ENCODE measurements at regions not wholly inside any gene's neighbourhood (a gene's known extent, or its start where the extent isn't known, plus 50 kb on each side); places are given as distances from the start of the nearest gene placed in this dataset.

GRCh38 chr2:30354150-30354549 lies 92.9 kb upstream of the LCLAT1 start:
- no peaks in the 10 kb centered on the region for H3K36me3 Mint-ChIP-seq
- ATAC-seq (replicated peaks) (no peak), DNase-seq (no peak)
- no peaks in the 10 kb centered on the region for H3K9me3 Mint-ChIP-seq
- no peak overlapping the region for H3K4me3 Mint-ChIP-seq
- H3K4me1 Mint-ChIP-seq, result peaks cover 4 to 7% of the 10 kb centered on the region in 2 donors
- no peaks in the 10 kb centered on the region for H3K27me3 Mint-ChIP-seq
- no peak overlapping the region for H3K27ac Mint-ChIP-seq

GRCh38 chr2:30354621-30355020 lies 92.4 kb upstream of the LCLAT1 start:
- Mint-ChIP-seq H3K4me1 (peaks cover 4 to 7% of the 10 kb centered on the region in 2 donors), H3K36me3 (no peaks in the 10 kb centered on the region), H3K4me3 (no peak overlapping the region), H3K9me3 (no peaks in the 10 kb centered on the region), H3K27ac (no peak overlapping the region), H3K27me3 (no peaks in the 10 kb centered on the region)
- ATAC-seq (replicated peaks) (no peak), DNase-seq (no peak)

DNA sequence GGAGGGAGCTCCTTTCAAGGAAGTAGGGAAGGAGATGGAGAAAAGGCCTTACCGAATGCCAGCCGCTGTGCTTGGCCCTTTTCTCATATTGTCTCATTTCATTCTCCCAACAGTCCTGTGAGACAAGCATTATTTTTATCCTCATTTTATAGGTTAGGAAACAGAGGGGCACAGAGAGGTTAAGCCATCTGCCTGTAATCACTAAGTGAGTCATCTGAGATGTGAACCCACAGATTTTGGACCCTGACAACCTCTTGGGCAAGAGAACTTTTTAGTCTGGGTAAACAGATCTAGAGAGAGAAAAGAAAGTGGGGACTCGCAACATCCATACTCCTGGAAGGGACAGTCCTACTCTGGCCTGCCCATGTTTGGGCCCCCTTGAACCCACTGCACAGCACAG lies 91.7 kb upstream of the LCLAT1 start:
- H3K9me3 Mint-ChIP-seq, result no peaks in the 10 kb centered on the region
- ATAC-seq (replicated peaks), result no peak
- no peaks in the 10 kb centered on the region for H3K27me3 Mint-ChIP-seq
- DNase-seq, result no peak
- H3K36me3 Mint-ChIP-seq, result no peaks in the 10 kb centered on the region
- H3K27ac Mint-ChIP-seq, result no peak overlapping the region
- peaks cover 4 to 7% of the 10 kb centered on the region in 2 donors for H3K4me1 Mint-ChIP-seq
- no peak overlapping the region for H3K4me3 Mint-ChIP-seq

- ATAC-seq (replicated peaks) (no peak), DNase-seq (no peak)
- Mint-ChIP-seq H3K4me3 (no peak overlapping the region), H3K4me1 (peaks cover 4 to 8% of the 10 kb centered on the region in 2 donors), H3K27me3 (no peaks in the 10 kb centered on the region), H3K36me3 (no peaks in the 10 kb centered on the region), H3K27ac (no peak overlapping the region), H3K9me3 (no peaks in the 10 kb centered on the region)
Observed at GRCh38 chr2:30356071-30356470, 91.0 kb upstream of the LCLAT1 start.

GRCh38 chr2:30356776-30357175 lies 90.3 kb upstream of the LCLAT1 start:
- peaks cover 8 to 15% of the 10 kb centered on the region in 2 donors for H3K4me1 Mint-ChIP-seq
- H3K36me3 Mint-ChIP-seq, result no peaks in the 10 kb centered on the region
- ATAC-seq (replicated peaks) (no peak), DNase-seq (no peak)
- no peak overlapping the region for H3K27ac Mint-ChIP-seq
- no peaks in the 10 kb centered on the region for H3K27me3 Mint-ChIP-seq
- H3K4me3 Mint-ChIP-seq, result no peak overlapping the region
- no peaks in the 10 kb centered on the region for H3K9me3 Mint-ChIP-seq

DNA sequence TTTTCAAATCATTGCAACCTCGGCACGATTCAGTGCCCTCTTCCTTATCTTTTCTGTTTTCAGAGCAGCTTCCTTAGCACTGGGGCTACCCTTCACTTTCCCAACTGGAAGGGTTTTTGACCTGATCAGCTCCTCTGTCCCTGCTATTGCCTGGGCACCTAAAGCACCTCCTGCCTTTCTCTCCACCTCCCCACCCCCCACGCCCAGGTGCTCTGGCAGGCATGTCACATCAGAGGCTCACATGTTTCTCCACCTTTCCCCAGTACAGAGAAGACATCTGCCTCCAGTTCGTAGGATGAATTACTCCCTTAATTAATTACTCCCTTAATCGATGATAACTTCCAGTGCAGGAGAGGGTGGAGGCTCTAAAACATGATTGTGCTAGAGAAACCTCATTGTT lies 88.7 kb upstream of the LCLAT1 start:
- no peaks in the 10 kb centered on the region for H3K36me3 Mint-ChIP-seq
- ATAC-seq (replicated peaks) (no peak), DNase-seq (no peak)
- H3K4me1 Mint-ChIP-seq, result peaks cover 12 to 18% of the 10 kb centered on the region in 2 donors
- no peaks in the 10 kb centered on the region for H3K9me3 Mint-ChIP-seq
- H3K4me3 Mint-ChIP-seq, result no peak overlapping the region
- H3K27ac Mint-ChIP-seq, result no peak overlapping the region
- no peaks in the 10 kb centered on the region for H3K27me3 Mint-ChIP-seq

GRCh38 chr2:30358842-30359241 lies 88.2 kb upstream of the LCLAT1 start:
- Mint-ChIP-seq H3K27ac (no peak overlapping the region), H3K9me3 (no peaks in the 10 kb centered on the region), H3K4me3 (no peak overlapping the region), H3K4me1 (peaks cover 12 to 18% of the 10 kb centered on the region in 2 donors), H3K27me3 (no peaks in the 10 kb centered on the region), H3K36me3 (no peaks in the 10 kb centered on the region)
- no peak for DNase-seq
- ATAC-seq (replicated peaks), result no peak

GRCh38 chr2:30359644-30360167 lies 87.3 kb upstream of the LCLAT1 start:
- no peak overlapping the region for H3K4me3 Mint-ChIP-seq
- DNase-seq, result no peak
- no peak for ATAC-seq (replicated peaks)
- H3K27ac Mint-ChIP-seq, result peak overlapping the region; percentile 17
- no peaks in the 10 kb centered on the region for H3K9me3 Mint-ChIP-seq
- H3K4me1 Mint-ChIP-seq, result peaks cover 12 to 18% of the 10 kb centered on the region in 2 donors
- H3K36me3 Mint-ChIP-seq, result no peaks in the 10 kb centered on the region
- no peaks in the 10 kb centered on the region for H3K27me3 Mint-ChIP-seq

DNA sequence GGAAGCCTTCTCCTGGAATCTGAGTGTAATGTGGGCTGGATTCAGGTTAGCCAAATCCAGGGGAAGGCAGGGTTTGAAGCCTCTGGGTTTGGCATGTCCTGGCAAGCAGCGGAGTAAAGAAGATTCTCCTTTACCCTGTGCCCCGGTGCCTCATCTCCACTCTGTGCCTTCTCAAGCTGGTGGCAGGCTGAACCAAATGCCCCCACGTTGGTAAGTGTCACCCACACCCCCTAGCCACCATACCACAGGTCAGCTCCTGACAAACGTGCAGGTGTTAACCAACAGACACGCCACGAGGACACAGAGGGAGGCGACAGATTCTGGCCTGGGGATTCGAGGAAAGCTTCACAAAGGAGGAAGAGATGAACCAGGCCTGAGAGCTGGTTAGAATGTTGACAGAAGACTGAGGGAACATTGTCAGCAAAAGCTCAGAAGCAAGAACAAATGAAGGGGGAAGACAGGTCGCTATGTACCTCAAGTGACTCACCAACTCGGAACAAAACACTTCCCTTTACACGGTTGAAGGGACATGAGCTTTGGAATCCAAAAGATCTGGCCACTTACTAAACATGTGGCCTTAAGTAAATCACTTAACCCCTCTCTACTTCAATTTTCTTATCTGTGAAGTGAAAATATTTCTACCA lies 85.2 kb upstream of the LCLAT1 start:
- no peaks in the 10 kb centered on the region for H3K36me3 Mint-ChIP-seq
- no peak overlapping the region for H3K4me3 Mint-ChIP-seq
- peak overlapping the region; percentile 51 for H3K27ac Mint-ChIP-seq
- no peak for ATAC-seq (replicated peaks)
- no peaks in the 10 kb centered on the region for H3K9me3 Mint-ChIP-seq
- peaks cover 24 to 30% of the 10 kb centered on the region in 2 donors for H3K4me1 Mint-ChIP-seq
- no peak for DNase-seq
- H3K27me3 Mint-ChIP-seq, result no peaks in the 10 kb centered on the region

- Mint-ChIP-seq H3K27me3 (no peaks in the 10 kb centered on the region), H3K36me3 (no peaks in the 10 kb centered on the region), H3K9me3 (no peaks in the 10 kb centered on the region), H3K27ac (no peak overlapping the region), H3K4me1 (peaks cover 24 to 32% of the 10 kb centered on the region in 2 donors), H3K4me3 (no peak overlapping the region)
- ATAC-seq (replicated peaks), result no peak
- no peak for DNase-seq
Observed at GRCh38 chr2:30362468-30363081, 84.5 kb upstream of the LCLAT1 start.

DNA sequence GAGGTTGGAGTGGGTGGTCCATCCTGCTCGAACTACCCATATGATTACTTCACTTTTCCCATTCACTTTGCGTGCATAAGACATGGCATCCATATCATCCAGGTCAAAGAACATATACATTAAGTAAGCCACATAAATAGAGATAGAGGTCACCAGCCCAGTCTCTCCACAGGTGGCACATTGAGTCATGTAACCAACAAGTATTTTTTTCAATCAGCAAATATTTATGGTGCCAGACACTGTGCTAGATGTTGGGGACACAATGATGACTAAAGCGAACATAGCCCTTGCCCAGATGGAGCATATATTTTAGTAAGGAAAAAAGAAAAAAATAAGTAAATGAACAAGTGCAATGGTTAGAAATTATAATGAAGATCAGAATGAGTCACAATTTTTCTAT lies 83.6 kb upstream of the LCLAT1 start:
- Mint-ChIP-seq H3K4me1 (peaks cover 24 to 32% of the 10 kb centered on the region in 2 donors), H3K27me3 (no peaks in the 10 kb centered on the region), H3K36me3 (no peaks in the 10 kb centered on the region), H3K4me3 (no peak overlapping the region), H3K9me3 (no peaks in the 10 kb centered on the region), H3K27ac (no peak overlapping the region)
- no peak for DNase-seq
- ATAC-seq (replicated peaks), result no peak

- DNase-seq (no peak), ATAC-seq (replicated peaks) (no peak)
- Mint-ChIP-seq H3K27ac (no peak overlapping the region), H3K36me3 (no peaks in the 10 kb centered on the region), H3K27me3 (no peaks in the 10 kb centered on the region), H3K9me3 (no peaks in the 10 kb centered on the region), H3K4me1 (peaks cover 25 to 32% of the 10 kb centered on the region in 2 donors), H3K4me3 (no peak overlapping the region)
Observed at GRCh38 chr2:30365201-30365600, 81.8 kb upstream of the LCLAT1 start.

DNA sequence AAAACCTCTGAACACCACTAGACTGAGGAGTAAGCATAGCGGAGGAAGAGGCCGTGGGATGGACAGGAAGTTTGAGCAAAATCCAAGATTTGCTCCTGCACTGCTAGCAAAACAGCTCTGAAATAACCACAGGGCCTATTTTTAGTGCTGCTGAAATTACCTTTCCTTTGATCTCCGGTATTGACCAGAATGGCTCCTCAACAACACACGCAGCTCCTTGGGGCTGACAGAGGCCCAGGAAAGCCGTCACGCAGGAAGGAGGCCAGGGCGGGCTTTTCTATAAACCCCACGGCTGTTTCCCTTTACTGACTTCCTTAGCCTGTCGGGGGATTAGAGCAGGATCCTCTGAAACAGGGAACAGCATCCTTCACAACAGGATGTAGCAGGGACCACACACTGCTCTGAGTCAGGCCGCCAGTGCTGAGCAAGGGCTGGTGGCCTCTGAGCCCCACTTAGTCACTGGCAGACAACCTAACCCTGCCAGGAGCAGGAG lies 80.8 kb upstream of the LCLAT1 start:
- Mint-ChIP-seq H3K27ac (peak overlapping the region; percentile 9), H3K9me3 (no peaks in the 10 kb centered on the region), H3K27me3 (no peaks in the 10 kb centered on the region), H3K4me3 (no peak overlapping the region), H3K4me1 (peaks cover 32 to 37% of the 10 kb centered on the region in 2 donors), H3K36me3 (no peaks in the 10 kb centered on the region)
- DNase-seq, result no peak
- peak; percentile 50 to 61 for ATAC-seq (replicated peaks)

- H3K27ac Mint-ChIP-seq, result no peak overlapping the region
Observed at GRCh38 chr2:30367232-30368070, 79.6 kb upstream of the LCLAT1 start.

More at GRCh38 chr2:30367232-30368070, 79.6 kb upstream of the LCLAT1 start:
- Mint-ChIP-seq H3K27me3 (no peaks in the 10 kb centered on the region), H3K4me1 (peaks cover 28 to 37% of the 10 kb centered on the region in 2 donors), H3K4me3 (no peak overlapping the region), H3K36me3 (no peaks in the 10 kb centered on the region), H3K9me3 (peaks cover 0 to 2% of the 10 kb centered on the region in 2 donors)
- DNase-seq (no peak), ATAC-seq (replicated peaks) (no peak)

All from stimulated activated naive B cell treated with anti-CD40 and anti-IgM and Interleukin-4, amounts not matched to agents 10 μg/mL and 1 μg/mL and 100 μg/mL, for 72 hours (primary cell).